Right lobe of liver (tissue), 6 donors: ENCODE measurements at regions not wholly inside any gene's neighbourhood (a gene's known extent, or its start where the extent isn't known, plus 50 kb on each side); places are given as distances from the start of the nearest gene placed in this dataset.

Experiments
- ATAC-seq, 4 donors: fragments of 200-7000 bp; cut with Tn5 transposase; one replicate each; pipeline ENCODE4 v1.9.1; 2020; ENCODE audit warnings: mild to moderate bottlenecking in 4 of 4, moderate library complexity in 4 of 4
- DNase-seq, 3 donors: peaks; one replicate each; pipeline ENCODE4 v3.0.0-alpha.2; 2020
- H3K27ac ChIP-seq, 3 donors: fragments of 200-600 bp; one replicate each; pipeline ENCODE4 v1.8.0; 2022
- H3K27me3 ChIP-seq, 2 donors: fragments of 200-600 bp; one replicate each; pipeline ENCODE4 v1.8.0; 2022
- H3K36me3 ChIP-seq, 4 donors: fragments of 200-600 bp; sonication (generic) in 1 of 4; one replicate each; pipeline versions ENCODE4 v1.5.1 to v1.8.0; 2017 to 2022; ENCODE audit warnings: control low read depth in 1 of 4
- H3K4me1 ChIP-seq, 4 donors: fragments of 200-600 bp; sonication (generic) in 1 of 4; one replicate each; pipeline versions ENCODE4 v1.5.1 to v1.8.0; 2017 to 2022; ENCODE audit warnings: control low read depth in 1 of 4
- H3K4me3 ChIP-seq, 3 donors: fragments of 200-600 bp; one replicate each; pipeline ENCODE4 v1.8.0; 2022
- H3K9me3 ChIP-seq, 4 donors: fragments of 200-600 bp; sonication (generic) in 1 of 4; one replicate each; pipeline versions ENCODE4 v1.5.1 to v1.8.0; 2017 to 2022; ENCODE audit warnings: control low read depth in 1 of 4
- POLR2A ChIP-seq: fragments of 450-650 bp; IDR thresholded peaks from one replicate; pipeline ENCODE4 v1.6.1; 2017; ENCODE audit warnings: antibody characterized with exemption, mild to moderate bottlenecking
- WGBS: methylation state at CpG from one replicate; pipeline ENCODE4 v1.1.6; 2018; ENCODE audit warnings: low coverage, low lambda C conversion rate; ENCODE audit not compliant: insufficient coverage; ENCODE audit errors: missing lambda C conversion rate; 5-methylcytosine and 5-hydroxymethylcytosine counted together
- intact Hi-C, 2 donors: fragments of 100-400 bp; cut with DNase I; formaldehyde crosslinking; loops; one replicate each; pipeline versions ENCODE4 v1.11.2 to v1.14.1; 2022
- TF ChIP-seq, protein P1 (sequence below), 4 donors: fragments of 200-600 bp in 3 of 4; fragments of 450-650 bp in 1 of 4; IDR thresholded peaks; one replicate each; pipeline versions ENCODE4 v1.5.1 to v1.8.0; 2016 to 2022; ENCODE audit warnings: antibody characterized with exemption in 4 of 4, mild to moderate bottlenecking in 2 of 4
- donor health status: DM: no; HTN: yes; CAD: no.
- donor health status: DM: no; HTN: no; CAD: no.
- donor health status: DM: no; HTN: no; CAD: no.
- donor health status: DM: no; HTN: yes; CAD: no.
- donor health status: DM: no; HTN: yes; CAD: no.

DNA sequence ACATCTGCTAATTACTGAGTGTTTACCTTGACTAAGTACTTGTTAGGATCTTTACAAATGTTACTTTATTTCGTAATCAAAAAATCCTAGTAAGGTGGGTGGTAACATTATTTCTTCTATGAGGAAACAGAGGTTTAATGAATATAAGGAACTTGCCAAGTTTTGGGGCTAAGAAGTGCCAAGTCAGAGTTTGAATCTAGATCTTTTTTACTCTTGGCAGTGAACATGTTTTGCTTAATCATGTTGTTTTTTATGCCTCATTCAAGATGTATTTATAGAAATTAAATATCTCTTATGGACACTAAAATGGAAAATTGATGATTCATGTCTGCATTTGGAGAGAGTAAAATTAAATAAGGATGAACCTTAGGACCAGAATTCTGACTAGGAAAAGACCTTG is 393.7 kb downstream of the UTRN start:
- Histone ChIP-seq H3K36me3 (no peaks in the 10 kb centered on the region), H3K9me3 (peaks cover 0 to 2% (median 0%) of the 10 kb centered on the region in 4 donors), H3K27ac (no peak overlapping the region), H3K4me1 (peaks cover 0 to 10% (median 0%) of the 10 kb centered on the region in 4 donors), H3K27me3 (no peaks in the 10 kb centered on the region), H3K4me3 (no peak overlapping the region)
- intact Hi-C loops = no loop called here
- peak in 3 of 4 donors; percentile 36 to 73 (median 64) for ATAC-seq
- DNase-seq = no peak
- TF ChIP-seq POLR2A = no peak
- TF ChIP-seq, protein P1, sequence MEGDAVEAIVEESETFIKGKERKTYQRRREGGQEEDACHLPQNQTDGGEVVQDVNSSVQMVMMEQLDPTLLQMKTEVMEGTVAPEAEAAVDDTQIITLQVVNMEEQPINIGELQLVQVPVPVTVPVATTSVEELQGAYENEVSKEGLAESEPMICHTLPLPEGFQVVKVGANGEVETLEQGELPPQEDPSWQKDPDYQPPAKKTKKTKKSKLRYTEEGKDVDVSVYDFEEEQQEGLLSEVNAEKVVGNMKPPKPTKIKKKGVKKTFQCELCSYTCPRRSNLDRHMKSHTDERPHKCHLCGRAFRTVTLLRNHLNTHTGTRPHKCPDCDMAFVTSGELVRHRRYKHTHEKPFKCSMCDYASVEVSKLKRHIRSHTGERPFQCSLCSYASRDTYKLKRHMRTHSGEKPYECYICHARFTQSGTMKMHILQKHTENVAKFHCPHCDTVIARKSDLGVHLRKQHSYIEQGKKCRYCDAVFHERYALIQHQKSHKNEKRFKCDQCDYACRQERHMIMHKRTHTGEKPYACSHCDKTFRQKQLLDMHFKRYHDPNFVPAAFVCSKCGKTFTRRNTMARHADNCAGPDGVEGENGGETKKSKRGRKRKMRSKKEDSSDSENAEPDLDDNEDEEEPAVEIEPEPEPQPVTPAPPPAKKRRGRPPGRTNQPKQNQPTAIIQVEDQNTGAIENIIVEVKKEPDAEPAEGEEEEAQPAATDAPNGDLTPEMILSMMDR (IDR thresholded peaks at IDR 0.05) = no peak
- WGBS = 12% methylated on average over 1 of the region's 1 CpG

DNA sequence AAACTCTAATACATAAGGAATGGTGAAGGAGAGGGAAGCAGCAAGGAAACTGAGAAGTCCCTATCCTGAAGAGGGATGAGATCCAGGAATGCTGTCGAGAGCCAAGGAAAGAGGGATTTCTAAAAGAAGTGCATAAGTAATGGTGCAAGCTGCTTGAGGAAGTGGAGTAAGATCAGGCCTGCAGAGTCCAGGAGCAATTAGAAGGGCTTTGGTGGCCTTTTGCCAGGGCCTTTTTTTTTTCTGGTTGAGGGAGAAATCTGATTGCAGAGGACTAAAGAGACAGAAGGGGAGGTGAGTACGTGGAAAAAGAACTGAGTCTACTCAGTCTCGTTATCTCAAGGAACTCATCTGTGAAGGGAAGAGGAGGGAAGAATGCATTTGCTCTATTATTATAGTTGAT is 396.2 kb downstream of the UTRN start:
- no peaks in the 10 kb centered on the region for H3K36me3 ChIP-seq
- DNase-seq = no peak
- H3K27me3 ChIP-seq = no peaks in the 10 kb centered on the region
- no peak overlapping the region for H3K4me3 ChIP-seq
- intact Hi-C loops = no loop called here
- H3K9me3 ChIP-seq = no peaks in the 10 kb centered on the region
- no peak overlapping the region for H3K27ac ChIP-seq
- TF ChIP-seq POLR2A = no peak
- TF ChIP-seq, protein P1 (IDR thresholded peaks at IDR 0.05) = no peak
- H3K4me1 ChIP-seq = peaks cover 0 to 10% (median 0%) of the 10 kb centered on the region in 4 donors
- 77% methylated on average over 3 of the region's 3 CpGs for WGBS
- peak in 1 of 4 donors; percentile 15 for ATAC-seq

DNA sequence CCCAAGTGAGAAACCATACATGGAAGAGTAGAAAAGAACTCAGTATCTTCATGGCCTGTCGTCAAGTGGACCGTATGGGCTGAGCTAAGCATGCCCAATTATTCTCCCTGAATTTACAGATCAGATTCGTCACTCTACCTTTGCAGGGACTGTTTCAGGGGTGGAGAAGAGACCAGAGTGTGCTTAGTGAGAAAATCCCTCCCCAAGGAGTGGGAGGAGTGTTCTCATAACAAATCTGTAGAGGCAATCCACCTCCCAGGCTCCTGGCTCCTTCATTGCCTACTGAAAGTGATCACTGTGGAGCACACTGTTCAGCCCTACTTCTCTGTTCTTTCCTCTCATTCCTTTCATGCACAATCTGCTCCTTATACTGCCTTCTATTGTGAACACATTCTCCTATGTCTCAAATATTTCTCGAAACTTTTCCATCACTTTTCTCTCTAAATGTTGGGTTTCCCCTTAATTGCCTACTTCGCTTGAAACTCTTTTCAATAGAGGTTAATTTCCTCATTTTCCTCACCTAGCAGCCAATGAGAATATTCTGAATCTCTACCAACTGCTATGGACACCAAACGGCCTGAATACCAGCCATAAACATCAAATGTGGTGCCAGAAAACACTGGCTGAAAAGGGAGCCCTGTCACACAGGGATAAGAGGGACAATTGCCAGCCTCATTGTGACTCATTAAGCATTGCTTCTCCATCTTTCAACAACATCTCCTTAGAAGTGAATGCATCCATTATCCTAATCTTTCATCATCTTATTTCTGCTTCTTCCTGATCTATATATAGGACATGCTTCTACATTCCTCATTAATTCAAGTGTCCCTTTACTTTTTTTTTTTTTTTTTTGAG is 398.3 kb downstream of the UTRN start:
- Histone ChIP-seq H3K36me3 (no peaks in the 10 kb centered on the region), H3K27me3 (no peaks in the 10 kb centered on the region), H3K4me1 (peaks cover 0 to 7% (median 0%) of the 10 kb centered on the region in 4 donors), H3K27ac (no peak overlapping the region), H3K9me3 (peaks cover 0 to 5% (median 0%) of the 10 kb centered on the region in 4 donors), H3K4me3 (no peak overlapping the region)
- ATAC-seq = no peak
- no peak for DNase-seq
- intact Hi-C loops = no loop called here
- TF ChIP-seq POLR2A = no peak
- TF ChIP-seq, protein P1 (IDR thresholded peaks at IDR 0.05) = no peak
- WGBS = 70% methylated on average over 4 of the region's 6 CpGs

DNA sequence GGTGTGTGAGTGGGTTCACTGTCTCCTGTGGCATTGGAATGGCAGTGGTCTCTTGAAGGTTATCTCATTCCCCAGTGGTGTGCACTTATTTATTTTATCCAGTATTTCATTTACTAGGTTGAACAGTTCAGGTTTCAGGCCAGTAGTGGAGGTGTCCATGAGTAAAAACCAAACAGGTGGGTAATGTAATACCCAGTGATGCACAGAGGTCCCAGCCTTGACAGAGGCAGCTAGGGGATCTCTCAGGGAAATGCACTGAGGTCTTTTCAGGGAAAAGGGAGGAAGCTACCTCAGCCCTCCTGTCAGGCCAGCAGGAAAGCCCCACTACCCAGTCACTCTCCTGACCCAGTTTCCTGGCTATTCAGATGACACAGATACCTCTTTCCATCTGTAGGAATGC is 403.6 kb downstream of the UTRN start:
- no peak for DNase-seq
- no peak overlapping the region for H3K27ac ChIP-seq
- H3K4me1 ChIP-seq = no peaks in the 10 kb centered on the region
- H3K36me3 ChIP-seq = no peaks in the 10 kb centered on the region
- H3K4me3 ChIP-seq = no peak overlapping the region
- intact Hi-C loops = no loop called here
- no peaks in the 10 kb centered on the region for H3K27me3 ChIP-seq
- TF ChIP-seq, protein P1 (IDR thresholded peaks at IDR 0.05) = no peak
- no peak for TF ChIP-seq POLR2A
- H3K9me3 ChIP-seq = peaks cover 0 to 5% (median 0%) of the 10 kb centered on the region in 4 donors
- ATAC-seq = no peak
